GM21367 (cell line): ENCODE measurements at regions not wholly inside any gene's neighbourhood (a gene's known extent, or its start where the extent isn't known, plus 50 kb on each side); places are given as distances from the start of the nearest gene placed in this dataset.

ENCODE experiments used
- ATAC-seq: cut with Tn5 transposase; IDR thresholded peaks from one replicate; pipeline ENCODE4 v1.9.1; 2021; ENCODE audit not compliant: unreplicated experiment

DNA sequence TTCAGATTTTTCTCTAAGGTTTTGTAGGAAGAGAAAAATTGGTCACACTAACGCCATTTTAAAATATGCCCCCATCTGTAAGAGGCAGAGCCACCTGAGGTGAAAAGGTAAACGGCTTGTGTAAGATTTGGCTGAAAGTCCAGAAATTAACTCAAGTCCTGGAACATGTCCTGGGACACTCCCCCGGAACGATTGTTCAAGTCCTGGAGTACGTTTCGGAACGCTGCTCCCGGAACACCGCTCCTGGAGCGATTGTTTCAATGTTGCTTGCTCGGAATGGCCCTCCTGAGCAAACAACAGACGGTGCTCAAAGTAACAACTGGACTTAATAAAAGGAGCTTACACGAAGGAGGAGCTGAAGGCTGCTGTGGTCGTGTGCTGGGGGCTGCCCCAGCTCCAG is 796.5 kb upstream of the SLIT2 start:
- no peak for ATAC-seq

DNA sequence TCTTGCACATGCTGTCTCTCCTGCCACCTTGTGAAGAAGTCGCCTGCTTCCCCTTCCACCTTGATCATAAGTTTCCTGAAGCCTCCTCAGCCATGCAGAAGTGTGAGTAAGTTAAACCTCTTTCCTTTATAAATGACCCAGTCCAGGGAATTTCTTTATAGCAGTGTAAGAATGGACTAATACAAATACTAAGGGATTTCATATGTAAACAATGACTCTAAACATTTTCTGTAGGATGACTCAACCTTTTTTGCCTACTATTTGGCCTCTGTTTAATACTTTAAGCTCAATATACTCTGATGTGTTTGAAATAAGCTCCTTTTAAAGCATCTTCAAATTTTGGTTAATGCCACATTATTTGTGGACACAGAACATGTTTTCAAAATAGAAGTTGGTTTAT is 813.5 kb upstream of the SLIT2 start:
- ATAC-seq: no peak

DNA sequence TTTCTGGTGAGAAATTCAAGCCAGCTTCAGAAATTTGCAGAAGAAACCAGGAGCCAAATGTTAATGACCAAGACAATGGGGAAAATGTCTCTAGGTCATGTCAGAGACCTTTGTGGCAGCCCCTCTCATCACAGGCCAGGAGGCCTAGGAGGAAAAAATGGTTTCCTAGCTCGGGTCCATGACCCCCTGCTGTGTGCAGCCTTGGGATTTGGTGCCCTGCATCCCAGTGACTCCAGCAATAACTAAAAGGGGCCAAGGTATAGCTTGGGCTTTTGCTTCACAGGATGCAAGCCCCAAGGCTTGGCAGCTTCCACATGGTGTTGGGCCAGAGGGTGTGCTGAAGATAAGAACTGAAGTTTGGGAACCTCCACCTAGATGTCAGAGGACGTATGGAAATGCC is 814.7 kb upstream of the SLIT2 start:
- no peak for ATAC-seq

DNA sequence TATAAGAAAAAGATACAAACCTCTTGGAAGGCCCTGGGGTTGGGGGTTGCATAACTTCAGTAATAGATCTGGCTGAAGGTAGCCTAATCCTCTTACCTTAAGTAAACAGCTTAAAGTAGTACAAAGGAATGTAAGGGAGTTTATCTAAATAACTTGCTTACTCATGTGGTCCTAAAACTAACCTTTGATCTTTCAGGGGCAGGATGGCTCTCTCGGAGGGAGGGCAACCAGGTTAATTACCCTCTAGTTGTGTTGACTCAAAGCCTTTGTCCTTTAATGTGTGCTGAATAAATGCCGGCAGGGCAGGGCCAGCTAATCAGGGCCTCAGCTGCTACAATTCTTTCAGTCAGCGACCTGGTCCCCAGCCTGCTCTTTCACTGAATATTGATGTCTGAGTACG is 822.0 kb upstream of the SLIT2 start:
- ATAC-seq: no peak

DNA sequence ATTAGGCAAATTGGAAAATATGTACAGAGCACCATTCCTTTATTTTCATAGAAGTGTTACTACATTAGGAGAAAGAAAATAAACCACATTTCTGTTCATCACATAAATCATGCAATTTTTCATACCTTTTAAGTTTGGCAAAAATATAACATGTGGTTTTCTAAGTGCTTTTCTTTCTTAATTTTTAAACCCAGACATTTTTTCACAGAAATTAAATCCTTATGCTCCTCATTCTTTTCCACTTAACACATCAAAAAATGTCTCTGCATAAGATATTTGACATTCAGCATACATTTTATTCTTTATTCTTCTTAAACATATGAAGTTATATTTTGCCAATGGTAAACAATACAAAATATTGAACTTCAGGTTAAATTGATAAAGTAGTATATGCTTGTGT is 826.6 kb upstream of the SLIT2 start:
- no peak for ATAC-seq

DNA sequence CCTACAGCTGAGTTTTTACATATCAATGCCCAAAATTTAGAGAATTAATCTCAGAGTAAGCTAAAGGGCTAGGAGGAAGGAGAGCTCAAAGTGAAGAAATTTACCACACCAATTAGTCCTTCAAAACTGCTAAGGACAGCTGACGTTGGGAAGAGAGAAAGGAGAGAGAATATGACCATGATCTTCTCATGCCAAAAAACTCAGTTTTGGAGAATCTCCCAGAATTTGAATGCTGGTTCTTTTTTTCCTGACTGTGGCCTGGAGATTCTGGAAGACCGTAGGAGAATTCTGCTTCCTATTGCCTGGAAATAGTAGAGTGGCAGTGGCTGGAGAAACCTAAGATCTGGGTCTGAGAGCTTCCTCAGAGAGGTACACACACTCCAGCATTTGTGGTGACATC is 834.4 kb upstream of the SLIT2 start:
- ATAC-seq: no peak

DNA sequence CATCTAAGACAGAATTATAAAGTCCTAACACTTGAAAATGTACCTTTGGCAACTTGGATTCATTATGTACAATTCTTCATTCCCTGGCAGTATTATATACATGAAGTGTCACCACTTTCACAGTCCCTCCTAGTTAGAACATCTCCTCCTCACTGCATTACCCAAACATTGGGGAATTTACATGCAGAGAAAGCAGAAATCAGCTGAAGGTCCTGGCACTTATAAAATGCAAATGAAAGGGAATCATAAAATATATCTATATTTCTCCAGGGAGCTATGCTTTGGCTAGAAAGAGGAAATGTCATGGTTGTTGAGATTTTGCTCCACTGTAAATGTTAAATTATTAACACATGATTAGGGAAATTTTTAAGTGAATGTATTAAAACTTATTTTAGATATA is 835.6 kb upstream of the SLIT2 start:
- ATAC-seq: no peak

DNA sequence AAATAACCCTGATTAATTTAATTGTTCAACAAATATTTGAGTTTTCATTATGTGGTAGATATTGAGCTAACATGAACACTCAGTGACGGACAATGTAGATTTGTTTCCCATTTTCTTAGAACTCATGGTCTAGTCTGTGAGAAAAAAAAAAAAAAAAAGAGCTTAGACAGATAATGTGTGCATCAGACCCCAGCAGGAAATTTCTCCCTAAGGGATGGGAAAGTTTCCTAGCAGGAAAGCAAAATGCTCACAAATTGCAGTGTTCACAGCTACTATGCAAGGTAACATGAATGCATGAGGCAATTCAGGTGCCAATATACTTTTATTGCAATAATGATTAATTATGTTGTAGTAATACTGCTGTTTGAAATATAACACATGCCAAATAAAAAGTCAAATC is 843.2 kb upstream of the SLIT2 start:
- no peak for ATAC-seq

DNA sequence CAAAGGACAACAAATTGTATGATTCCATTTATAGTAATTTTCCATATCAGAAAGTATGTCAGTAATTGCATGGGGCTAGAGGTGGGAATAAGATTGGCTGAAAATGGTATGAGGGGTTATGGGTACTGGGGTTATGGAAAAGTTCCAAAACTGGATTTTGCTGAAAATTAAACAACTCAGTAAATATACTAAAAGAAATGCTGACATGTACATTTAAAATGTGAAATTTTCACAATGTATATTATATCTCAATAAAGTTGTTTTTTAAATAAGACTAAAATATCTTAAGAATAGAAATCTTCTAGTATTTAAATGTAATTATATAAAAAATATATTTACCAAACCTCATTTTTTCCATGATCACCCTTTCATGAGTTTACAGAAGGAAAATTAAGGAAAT is 844.9 kb upstream of the SLIT2 start:
- no peak for ATAC-seq

DNA sequence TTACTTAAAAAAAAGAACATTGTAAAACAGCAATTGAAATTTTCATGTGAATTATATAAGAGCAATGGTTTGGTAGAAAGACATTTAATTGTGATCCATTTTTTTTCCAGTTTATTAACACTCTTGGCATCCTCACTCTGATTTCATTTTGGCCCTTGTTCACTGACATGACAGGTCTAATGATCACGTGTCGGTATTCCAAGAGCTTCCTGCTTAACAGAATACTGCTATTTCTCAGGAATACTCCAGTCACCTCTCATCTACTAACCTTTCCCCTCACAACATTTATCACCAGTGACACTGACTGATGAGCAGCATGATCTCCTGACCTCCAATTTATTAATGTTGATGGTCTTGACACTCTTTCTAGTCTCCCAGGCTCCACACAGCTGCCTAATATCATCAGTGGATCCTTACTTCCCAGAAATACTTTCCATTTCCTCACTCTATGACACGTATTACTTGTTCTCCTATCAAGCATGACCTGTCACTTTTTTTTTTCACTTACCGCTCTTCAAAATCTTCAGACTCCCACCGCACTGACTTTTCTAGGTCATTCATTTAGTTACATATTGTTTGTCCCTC is 847.8 kb upstream of the SLIT2 start:
- no peak for ATAC-seq

DNA sequence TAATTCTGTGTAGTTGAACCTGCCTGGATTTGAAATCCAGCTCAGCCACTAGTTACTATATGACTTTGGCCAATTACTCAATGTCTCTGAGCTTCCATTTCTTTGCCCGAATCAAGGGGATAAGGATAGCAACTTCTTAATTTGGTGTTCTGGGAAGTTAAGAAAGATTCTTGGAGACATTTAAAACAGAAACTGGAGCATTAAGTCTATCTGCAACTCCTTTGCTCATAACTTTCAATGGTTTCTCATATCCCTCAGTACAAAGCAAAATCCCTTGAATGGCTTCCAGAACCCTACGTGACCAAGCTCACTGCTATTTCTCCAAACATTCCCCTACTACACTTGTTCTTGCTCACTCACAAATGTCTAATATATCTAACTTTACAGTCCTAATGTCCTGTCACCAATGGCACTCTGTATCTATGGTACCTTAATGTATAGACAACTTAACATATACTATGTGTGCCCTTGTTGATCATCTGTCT is 849.1 kb upstream of the SLIT2 start:
- no peak for ATAC-seq

DNA sequence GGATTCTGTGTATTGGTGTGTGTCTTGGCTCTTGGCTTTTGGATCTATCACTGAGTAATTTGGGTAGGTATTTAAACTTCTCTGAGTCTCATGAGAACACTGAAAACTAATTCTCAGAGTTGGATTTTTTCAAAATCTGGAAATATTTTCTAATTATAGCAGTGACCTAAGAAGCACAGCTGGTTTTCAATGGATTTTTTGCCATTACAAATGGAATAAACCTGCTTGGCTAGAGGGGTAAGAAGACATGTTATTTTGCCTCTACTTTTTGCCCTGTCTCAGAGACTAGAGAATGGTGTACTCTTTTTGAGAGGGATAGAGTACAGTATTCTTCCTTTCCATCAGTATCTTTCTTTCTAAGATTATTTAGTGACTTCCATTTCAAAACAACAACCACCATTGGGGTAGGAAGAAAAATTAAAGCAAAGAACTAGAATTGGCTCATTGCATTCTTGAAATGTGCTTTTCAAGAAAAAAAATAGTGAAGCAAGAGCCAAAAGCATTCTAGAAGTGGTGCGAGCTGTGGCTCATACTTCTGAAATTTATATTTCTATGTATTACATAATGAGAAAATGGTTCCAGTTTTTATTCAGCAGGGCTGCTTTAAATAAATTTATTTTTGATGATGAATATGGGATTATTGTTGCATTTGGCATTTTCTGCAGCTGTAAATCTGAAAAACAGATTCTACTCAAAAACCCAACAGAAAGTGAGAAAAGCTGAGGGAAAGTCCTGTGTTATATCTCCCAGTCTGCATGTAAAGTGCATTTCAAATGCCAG is 850.2 kb upstream of the SLIT2 start:
- ATAC-seq: no peak

DNA sequence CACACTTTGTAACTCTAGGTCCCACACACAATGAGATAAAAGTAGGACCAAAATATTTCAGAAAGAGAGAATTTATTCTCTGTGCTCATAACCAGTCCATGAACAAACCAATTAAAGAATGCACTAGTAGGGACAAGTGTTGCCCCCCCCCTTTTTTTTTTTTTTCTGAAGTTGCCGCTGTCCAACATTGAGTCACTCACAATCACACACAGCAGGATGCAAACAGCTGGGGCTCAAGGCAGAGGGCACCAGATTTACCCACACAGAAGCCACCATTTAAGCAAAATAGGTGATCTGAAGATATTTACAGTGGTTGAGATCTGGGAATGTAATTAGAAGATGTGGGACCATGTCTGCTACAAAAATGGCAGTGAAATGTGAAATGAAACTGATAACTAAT is 850.9 kb upstream of the SLIT2 start:
- ATAC-seq: no peak

DNA sequence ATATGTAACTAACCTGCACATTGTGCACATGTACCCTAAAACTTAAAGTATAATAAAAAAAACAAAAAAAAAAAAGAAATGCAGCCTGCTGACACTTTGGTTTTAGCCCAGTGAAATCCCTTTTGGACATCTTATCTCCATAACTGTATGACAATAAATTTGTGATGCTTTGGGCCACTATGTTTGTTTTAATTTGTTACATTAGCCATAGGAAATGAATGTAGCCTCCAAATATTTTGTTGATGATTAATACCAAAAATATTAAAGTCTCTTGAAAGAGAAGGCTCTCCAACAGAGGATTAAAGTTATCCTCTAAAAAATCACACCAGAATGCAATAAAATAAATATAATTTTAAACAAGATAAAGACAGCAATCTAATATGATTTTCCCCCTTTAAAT is 852.7 kb upstream of the SLIT2 start:
- ATAC-seq: no peak

DNA sequence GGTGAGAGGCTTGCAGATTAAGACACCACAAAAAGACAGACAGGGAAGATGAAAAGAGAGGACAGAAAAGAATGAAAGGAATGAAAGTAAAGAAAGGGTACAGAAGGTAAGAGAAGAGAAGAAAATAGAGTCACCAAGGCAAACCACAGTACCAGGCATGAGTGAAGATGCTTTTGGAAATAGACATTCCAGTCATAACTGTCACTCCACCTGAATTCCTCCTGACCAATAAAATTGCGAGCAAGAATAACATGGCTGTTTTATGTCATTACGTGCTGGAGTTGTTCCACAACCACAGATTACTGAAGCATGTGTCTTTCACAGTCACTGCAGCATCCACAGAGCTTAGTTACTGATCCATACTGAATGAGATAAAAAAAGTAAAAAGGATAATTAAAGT is 864.9 kb upstream of the SLIT2 start:
- ATAC-seq: no peak

DNA sequence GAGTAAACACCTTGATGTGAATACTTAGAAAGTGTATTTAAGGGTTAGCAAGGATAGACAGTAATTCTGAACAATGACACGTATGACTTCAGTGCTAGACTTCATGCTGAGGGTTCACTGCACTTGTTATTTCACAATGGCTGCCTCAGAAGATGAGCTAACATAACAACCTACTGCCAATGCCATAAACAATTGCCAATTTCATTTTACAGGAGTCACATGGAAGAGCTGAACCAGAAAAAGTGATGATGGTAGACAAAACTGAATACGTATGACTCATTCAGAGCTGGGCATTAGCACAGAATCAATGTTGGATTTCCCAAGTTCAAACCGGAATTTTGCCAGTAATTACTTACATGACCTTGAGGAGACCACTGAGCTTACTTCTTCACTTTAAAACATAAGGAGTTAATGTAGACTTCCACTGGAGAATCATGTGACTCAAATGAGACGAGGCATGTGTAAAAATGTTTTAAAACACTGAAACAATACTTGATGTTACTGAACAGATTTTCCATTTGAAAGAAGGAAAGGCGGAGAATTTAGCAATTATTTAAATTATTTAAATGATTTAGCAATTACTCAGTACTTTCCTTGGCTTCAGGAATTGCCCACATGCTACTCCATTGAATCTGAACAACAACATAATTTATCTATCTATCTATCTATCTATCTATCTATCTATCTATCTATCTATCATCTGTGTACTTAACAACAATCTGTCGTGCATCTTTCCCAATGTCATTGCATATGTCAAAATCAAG is 868.5 kb upstream of the SLIT2 start:
- ATAC-seq: no peak

DNA sequence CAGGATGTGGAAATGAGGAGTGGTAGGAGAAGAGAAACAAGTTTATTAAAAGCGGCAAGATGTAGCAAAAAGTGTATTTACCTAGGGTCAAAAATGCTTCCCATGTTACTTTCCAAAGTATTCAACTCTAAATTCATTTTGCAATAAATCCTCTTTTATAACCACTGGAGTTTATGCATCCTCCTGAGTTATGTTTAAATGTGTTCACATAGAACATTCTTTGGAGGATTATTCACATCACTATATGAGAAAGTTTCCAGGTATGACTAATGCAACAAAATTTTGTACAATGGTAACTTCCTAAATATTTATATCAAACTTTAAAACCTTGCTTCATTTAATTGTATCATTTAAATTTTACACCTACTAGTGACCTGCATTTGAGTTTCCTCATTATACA is 870.6 kb upstream of the SLIT2 start:
- ATAC-seq: no peak

DNA sequence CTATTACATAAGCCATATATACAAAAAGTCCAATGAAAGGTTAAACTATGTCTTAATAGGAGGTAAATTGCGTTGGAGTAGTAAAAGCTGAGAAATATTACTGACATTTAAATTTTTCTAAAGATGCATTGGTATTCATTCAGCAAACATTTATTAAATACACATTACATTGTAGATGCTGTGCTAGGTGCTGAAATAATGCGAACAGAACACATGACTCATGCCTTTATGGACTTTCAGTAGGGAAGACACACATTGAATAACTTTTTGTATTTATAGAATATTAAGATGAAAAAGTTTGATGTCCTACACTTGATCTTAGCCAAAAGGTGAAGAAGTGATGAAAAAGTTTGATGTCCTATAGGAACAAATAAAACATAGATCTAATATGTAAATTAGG is 871.1 kb upstream of the SLIT2 start:
- ATAC-seq: no peak

DNA sequence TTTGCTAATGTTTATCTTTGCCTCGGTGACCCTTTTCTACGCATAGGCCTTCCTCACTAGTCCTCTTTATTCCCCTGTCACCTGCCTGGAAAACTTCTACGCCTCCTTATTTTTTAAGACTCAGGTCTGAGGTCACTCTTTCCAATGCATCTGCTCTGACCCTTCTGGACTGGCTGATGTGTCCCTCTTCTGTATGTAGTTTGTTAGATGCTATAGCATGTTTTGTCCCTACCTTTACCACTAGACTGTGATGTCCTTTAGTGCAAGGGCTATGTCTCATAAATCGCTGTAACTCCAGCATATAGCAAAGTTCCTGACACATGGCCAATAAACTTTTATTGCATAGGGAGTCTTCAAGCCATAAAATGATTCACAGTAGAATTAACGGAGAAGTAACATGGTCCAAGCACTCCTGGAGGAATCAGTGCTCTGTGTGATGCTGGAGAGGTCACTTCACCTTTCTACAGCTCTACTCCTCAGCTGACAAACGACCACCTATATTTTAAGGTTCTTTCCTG is 872.5 kb upstream of the SLIT2 start:
- ATAC-seq: no peak

DNA sequence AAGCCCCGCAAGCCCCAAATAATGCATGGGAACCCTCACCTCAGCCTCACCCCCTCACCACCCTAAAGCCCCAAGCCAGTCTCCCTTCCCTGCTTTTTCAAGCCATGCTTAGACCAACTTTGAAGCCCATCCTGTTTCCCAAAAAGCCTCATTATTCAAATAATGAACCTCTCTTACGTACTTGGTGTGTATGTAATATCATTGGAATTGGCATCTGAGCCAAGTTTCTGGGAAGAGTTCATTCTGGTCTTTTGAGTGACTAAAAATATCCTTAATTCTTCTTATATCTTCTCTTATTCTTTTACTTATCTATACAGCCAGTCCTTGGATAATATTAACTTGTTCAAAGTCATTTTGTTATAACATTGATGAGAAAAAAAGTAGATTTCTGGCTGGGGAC is 875.8 kb upstream of the SLIT2 start:
- no peak for ATAC-seq

DNA sequence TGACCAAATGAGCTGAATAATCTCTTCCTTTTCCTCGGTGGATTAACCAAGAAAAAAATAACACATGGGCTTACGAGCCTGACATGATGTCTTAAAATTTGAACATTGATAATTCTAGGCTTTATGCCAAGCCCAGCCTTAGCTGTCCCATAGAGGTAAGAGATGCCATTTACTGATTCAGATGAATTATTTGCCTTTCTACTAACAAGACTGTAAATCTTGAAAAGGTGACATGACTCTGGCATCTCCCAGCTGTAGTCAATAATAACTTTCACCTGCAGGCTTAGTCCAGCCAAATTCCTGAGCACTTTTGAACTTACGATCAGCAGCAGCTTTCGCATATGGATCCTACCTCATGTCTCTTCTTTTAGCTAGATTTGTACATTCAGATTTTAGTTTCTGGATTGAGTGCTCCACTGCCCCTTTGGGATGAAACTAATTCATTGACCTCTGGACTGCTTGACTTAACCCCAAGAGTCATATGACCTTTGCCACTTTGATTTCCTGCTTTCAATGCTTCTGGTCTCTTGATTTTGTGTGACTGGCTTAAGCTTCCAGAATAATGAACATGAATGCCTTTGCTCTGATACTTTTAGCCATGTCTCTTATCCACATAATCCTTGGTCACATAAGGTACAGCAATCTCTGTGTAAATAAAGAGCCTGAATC is 876.4 kb upstream of the SLIT2 start:
- ATAC-seq: no peak
